ENCODE measurements at regions not wholly inside any gene's neighbourhood (a gene's known extent, or its start where the extent isn't known, plus 50 kb on each side); places are given as distances from the start of the nearest gene placed in this dataset.
A peak's percentile ranks its signal among the peaks of the same experiment; 100 is the strongest.

DNA sequence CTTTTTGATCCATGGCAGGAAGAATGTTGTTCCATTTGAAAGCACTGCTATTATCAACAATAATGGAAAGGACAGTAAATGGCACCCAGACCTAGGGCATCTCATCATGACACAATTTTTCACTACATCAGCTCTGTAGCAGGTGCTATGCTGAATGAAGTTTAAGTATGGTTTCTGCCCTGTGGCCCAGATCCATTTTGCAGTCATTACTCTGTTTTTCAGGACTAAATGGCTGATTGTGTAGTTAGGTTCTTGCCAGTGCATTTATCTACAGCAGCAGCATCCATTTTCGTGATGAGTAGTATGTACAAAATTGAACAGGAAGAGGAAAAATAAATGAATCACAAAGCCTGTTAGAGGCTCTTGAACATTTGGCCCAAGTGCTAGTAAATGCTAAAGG is 270.5 kb upstream of the CD180 start:
- no peak for DNase-seq (ENCODE audit: low spot score)

DNA sequence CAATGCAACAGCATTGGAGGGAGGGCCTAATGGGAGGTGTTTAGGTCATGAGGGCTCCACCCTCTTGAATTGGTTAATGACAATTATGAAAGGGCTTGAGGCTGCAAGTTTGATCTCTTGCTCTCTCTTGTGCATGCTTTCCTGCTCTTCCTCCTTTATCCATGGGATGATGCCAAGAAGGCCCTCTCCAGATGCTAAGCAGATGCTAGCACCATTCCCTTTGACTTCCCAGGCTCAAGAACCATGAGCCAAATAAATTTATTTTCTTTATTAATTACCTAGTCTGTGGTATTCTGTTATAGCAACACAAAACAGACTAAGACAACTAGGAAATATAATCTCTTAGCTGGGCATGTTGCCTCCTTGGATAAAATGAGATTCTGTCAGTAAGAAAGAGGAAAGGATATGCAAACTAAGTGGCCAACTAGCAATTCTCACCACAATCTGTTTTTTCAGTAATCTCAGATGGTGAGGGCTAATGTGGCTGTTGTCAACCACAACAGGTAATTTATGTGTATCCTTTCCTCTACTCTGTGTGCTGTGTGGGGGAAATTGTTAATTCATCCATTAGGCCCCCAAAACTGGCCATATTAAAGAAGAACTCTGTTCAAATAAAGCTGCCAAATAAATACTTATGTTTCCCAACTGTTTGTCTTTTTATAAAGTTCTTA is 269.1 kb upstream of the CD180 start:
- no peak for DNase-seq (ENCODE audit: low spot score)

DNA sequence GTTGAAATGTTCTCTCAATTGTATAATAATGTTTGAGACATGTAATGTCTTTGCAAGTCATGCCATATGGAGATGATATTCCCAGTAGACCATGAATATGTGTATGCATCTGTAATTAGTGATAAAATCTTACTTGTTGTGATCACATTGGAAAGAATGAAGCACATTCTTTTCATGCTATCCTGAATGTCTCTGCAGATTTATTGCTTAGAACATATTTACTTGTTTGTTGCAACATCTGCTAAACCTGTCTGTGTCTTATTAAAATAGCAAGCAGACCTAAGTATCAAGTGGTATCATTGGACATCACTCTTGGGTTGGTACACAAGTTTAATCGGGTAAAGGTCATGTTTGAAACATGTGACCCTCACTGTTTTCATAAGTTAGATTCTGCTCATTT is 265.5 kb upstream of the CD180 start:
- DNase-seq (ENCODE audit: low spot score), result no peak

DNA sequence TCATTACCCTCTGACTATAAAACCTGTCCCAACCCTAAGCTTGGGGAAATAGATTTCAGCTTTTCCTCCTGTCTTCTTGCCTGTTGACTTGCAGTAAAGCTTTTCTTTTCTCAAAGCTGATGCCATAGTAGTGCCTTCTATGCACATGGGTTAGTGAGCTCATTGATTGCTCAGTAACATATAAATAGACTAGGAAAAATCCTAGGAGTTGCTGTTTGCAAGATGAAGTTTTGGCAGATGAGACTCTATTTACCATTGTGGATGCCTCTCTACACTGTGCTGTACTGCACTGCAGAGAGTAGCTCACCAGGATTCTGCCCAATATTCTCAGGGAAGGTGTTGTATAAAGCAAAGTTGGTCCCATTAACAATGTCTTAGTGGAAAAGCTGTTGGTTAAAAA is 262.7 kb upstream of the CD180 start:
- DNase-seq (ENCODE audit: low spot score), result no peak

DNA sequence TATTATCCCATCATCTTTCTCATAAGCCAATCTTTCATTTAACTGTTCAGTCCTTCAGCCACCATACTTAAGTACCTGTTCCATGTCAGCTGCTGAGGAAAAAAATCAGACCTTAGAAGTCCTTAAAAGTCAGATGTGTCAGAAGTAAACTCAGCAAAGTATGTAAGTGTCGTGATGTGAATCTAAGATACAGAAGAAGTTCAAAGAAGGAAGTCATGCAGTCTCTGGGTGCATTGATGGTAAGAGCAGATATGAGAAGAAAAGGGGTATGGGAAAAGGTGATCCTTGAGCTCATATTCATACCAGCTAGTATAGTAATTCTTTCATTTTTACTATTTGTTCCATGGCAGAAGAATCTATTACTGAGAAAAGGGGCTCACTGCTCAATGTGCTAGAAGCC is 259.4 kb upstream of the CD180 start:
- DNase-seq (ENCODE audit: low spot score), result no peak

DNA sequence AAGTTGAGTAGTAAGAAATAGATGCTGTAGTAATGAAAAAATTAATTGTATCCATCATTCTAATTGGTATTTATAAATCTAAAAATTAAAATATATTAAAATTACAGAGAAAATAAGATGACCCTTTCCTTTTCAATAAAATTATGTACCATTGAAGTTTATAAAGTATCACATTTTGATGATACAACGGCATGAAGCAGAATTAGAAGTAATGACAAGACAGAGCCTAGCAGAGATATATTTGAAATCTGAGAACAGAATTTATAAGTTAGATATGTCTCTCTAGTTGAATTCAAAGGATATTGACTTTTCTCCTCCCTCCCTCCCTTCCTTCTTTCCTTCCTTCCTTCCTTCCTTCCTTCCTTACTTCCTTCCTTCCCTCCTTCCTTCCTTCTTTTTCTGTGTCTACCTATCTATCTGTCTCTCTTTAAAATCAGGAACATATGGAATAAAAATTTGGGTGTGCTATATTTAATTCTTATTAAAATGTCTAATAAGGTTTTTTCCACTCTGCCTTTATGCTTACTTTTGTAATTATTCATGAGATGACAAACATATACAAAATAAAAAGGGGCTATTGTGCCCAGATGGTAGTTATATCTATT is 258.5 kb upstream of the CD180 start:
- no peak for DNase-seq (ENCODE audit: low spot score)

DNA sequence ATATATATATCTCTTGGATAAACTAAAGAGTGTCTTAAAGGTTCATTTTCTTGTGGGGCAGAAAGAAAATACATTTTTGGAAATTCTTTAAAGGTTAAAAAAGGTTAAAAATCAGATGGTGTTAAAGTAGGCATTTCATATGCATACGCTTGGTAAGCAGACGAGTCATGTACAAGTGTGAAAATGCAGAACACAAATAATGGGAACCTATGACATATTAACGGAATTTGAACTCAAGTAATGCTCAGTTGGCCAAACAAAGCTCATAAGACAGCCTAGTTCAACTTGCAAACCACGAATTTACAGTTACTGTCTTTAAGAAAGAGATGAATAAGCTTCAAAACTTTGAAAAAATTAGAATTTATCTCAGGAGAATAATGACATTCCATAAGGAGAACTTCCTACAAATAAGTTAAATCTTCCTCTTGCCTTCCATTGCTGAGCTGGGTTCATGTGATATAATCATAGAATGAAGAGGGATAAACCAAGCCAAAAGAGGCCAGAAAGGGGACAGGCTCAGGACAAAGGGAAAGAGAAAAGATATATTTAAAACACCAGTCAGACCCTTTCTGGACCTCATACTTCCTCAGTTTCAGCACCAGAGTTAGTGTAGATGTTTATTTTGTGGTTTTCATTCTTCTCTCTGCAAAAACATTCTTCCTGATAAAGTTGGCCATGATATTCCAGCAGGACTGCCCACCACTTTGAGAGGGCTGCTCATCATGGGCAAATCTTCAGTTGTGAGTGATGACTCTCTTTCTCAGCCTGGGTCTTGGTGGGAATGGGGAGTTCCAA is 256.7 kb upstream of the CD180 start:
- DNase-seq (ENCODE audit: low spot score), result no peak

DNA sequence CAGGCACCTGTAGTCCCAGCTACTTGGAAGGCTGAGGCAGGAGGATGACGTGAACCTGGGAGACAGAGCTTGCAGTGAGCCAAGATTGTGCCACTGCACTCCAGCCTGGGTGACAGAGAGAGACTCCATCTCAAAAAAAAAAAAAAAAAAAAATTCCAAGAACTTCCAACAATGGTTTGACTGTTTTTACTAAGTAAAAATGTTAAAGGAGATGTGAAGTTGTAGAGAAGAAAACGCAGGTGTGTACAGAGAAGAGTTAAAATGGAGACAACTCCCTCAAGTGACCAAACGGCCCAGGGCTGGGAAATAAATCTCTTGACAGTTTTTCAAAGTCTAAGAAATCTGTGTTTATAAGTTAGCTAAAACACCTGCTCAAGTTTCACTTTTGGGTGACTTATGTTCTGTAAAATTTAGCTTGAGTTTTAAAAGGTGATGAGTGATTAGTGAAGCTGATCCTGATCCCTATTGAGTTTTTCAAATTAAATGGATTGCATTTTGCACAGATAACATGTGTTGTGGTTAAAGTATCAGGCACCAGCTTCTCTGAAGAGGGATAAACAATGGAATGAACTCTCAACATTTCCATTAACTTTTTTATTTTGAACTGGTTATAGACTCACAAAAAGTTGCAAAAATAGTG is 255.2 kb upstream of the CD180 start:
- DNase-seq (ENCODE audit: low spot score), result no peak

DNA sequence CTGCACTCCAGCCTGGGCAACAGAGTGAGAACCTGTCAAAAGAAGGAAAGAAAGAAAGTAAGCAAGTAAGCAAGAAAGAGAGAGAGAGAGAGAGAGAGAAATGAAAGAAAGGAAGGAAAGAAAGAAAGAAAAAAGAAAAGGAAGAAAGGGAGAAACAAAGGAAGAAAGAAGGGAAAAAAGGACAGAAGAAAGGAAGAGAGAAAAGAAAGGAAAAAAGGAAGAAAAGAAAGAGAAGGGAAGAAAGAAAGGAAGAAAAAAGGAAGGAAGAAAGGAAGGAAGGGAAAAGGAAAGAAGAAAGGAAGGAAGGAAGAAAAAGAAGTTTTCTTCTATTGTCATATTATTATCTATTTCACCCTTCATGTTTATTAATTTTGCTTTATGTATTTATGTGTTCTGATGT is 251.1 kb upstream of the CD180 start:
- no peak for DNase-seq (ENCODE audit: low spot score)

DNA sequence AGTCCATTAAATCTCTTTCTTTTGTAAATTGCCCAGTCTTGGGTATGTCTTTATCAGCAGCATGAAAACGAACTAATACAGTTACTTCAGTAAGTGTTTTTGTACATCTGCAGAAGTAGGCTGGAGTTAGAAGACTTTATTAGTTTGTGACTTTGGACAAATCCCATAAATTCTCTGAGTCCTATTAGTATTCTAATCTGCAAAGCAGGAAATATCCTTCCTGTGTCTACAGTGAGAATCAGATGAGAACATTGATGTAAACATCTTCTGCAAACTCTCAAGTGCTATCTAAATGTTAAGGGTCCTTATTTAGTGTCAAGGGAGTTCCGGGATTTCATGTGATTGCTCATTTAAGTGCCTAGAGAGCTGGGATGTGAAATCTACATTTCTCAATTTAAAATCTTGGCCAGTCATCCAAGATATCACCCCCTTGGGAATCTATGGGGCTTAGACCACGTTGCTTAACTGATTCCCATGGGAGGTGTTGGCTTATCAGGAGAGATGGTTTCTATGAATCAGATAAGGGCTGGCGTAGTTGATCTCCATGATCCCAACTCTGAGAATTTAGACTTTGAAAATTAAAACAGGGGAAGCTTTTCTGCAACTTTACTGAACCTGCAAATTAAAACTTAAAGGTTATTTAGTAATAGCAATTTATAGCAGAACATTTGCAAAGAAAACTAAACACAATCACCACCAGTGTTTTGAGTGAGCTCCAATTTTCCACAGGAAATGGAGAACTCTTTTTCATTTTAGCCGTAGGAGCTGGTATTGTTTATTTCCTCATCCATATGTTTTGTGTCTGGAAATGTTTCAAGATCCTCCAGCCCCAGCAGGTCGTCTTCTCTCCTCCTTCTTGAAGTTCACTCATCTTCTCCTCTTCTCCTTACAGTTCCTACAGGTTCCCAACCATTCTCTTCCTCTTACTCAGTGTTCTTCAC is 241.6 kb upstream of the CD180 start:
- DNase-seq (ENCODE audit: low spot score), result no peak

DNA sequence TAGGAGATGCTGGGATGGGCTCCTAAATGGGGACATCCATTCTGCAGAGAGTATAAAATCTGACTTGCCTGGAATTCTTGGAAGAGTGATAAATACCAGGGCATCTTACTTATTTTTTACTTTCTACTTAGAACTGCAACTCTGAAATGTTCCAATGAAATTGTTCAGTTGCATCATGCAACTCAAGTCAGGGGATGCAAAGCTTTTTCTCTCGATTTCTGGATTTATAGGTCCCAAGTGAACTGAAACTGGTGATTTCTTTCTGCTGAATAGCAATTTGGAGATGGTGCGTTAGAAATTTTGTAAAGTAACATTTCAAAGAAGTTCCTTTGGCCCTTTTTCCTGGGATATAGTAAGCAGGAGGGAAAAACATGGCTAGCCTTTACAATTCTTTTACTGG is 238.4 kb upstream of the CD180 start:
- no peak for DNase-seq (ENCODE audit: low spot score)

DNA sequence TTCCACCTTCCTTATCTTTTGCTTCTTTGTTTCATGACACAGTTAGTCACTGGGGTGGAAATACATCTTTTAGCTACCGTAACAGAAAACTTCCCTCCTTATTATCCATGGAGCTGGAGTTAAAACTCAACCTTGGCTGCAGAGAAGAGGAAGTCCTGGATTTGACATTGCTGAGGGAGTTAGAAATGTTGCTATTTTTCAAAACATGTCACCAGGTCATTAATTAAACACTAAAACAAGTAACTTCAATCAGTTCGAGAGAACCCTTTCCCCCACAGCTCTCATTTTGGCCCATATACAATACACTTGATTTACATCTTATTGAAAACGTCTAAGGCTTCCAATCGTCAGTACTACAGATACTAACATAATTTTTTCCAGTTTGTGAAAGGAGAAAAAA is 237.9 kb upstream of the CD180 start:
- DNase-seq (ENCODE audit: low spot score), result no peak

DNA sequence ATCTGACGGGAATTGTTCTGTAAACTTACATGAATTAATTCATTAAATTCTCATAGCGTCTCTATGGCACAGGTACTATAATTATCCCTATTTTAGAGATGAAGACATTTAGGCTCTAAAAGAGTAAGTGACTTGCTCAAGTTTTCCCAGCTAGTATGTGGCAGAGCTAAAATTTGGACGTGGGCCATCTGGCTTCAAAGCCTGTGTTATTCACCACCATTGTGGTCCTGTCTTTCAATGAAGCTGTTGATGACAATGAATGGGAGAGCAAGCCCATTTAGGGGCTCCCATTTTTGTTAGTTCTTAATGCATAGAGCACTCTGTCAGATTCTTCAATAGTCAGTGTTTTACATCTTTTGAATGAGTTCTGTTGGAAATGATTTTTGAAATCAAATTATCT is 236.0 kb upstream of the CD180 start:
- no peak for DNase-seq (ENCODE audit: low spot score)

DNA sequence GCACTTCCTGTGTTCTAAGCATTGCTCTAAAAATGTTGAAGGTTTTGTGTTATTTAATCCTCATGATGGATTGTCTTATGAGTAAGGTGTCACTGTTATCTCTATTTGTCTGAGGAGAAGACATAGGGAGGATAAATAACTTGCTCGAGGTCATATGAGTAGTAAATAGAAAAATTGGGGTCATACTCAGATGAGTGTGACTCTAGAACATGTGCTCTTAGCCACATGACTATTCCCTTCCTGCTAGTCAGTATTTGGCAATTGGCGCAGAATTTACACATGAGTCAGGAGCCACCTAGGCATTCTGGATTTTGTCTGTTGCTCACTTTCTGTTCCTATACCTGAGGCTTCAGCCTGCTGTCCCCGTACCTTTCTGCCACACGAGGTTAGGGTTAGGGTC is 234.6 kb upstream of the CD180 start:
- DNase-seq (ENCODE audit: low spot score), result peak; percentile 30

DNA sequence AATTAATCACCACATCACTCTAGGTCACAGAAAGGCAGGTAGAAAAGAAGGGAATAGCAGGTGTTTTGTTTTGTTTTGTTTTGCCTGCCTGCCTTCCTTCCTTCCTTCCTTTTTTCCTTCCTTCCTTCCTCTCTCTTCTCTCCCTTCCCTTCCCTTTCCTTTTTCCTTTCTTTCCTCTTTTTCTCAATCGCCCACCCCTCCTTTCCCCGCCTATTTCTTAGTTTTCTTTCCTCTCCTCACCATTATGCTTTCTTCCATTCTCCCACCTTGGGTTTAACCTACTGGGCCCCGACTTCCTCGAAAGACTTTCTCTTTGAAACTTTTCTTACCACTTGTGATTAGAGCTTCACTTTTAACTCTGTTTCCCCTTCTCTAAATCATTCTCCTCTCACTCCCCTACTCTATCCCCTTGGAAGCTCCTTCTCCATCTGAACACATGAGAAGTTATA is 231.3 kb upstream of the CD180 start:
- no peak for DNase-seq (ENCODE audit: low spot score)

DNA sequence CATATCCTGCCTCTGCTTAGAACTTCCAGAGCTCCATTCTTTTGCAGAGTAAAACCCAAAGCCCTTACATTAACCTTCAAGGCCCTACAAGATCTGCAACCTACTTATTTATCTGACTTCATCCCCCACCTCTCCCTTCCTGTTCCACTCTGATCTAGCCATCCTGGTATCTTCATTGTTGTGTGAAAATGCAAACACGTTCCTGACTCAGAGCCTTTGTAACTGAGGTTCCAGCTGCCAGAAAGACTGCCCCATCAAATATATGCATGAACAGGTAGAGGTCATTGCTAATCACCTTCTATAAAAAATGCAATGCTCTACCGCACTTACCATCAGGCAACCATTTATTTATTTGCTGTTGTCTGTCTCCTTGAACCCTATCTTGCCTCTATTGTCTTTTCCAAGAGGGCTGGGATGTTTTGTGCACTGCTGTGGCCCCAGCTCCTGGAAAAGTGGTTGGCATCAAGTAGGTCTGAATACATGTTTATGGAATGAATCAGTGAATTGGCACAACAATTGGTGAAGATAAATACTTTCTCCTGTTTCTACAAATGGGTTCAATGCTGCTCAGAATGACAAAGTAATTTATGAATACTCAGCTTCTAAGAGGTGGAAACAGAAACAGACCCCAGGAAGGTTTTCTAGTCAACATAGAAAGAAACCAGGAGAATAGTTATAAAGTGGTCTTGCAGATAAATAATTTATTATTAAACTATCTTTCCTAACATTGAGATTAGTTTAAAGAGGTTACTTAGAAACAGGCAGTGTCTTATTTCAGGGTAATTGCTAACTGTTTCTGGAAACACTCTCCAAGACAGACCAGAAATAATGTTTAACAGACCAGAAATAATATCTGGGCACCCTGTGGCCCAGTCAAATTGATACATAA is 230.6 kb upstream of the CD180 start:
- peak; percentile 91 for DNase-seq (ENCODE audit: low spot score)

DNA sequence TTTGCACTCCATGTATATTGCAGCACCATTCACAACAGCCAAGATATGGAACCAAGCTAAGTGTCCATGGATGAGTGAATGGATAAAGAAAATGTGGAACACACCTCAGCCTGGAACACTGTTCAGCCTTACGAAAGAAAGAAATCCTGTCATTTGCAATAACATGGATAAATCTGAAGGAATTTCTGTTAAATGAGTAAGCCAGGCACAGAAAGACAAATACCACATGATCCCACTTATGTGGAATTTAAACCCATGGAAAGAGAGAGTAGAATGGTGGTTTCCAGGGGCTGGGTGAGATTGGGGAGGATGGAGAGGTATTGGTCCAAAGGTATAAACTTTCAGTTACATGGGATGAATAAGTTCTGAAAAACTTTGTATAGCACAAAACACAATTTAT is 228.9 kb upstream of the CD180 start:
- DNase-seq (ENCODE audit: low spot score), result peak; percentile 72

DNA sequence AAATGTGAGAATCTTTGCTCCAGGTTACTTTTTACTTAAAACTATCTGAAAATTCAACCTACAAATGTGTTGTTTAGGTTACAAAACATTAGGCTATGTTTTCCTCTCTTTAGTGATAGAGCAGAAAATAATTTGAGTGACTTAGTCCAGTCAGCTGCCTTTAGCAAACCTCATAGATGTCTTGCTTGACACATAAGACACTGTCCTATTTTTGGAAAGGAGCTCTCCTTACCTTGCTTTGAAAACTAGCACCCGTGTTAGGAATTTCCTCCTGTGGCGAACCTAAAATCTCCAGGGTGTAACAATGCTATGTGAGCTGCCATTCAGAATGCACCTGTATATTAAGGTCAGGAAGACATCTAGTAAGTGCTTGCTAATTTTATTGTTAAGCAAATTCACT is 221.2 kb upstream of the CD180 start:
- no peak for DNase-seq (ENCODE audit: low spot score)

DNA sequence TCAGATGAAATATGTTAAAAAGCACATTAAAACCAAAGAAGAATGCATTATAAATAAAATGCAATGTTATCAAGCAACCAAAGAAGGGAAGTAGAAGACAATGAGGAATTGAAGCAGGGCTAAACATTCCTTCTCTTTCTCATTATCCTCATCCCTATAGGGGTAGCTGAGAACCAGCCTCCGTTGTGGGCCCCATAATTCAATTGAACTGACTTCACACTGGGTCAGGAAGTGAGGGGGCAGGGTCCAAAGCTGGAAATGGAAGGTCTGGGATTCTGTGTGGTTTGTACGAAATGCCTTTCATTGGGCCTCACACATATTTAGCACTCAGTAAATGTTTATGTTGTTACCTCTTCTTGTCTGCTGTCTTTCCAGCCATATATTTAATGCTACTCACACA is 220.4 kb upstream of the CD180 start:
- DNase-seq (ENCODE audit: low spot score), result no peak

DNA sequence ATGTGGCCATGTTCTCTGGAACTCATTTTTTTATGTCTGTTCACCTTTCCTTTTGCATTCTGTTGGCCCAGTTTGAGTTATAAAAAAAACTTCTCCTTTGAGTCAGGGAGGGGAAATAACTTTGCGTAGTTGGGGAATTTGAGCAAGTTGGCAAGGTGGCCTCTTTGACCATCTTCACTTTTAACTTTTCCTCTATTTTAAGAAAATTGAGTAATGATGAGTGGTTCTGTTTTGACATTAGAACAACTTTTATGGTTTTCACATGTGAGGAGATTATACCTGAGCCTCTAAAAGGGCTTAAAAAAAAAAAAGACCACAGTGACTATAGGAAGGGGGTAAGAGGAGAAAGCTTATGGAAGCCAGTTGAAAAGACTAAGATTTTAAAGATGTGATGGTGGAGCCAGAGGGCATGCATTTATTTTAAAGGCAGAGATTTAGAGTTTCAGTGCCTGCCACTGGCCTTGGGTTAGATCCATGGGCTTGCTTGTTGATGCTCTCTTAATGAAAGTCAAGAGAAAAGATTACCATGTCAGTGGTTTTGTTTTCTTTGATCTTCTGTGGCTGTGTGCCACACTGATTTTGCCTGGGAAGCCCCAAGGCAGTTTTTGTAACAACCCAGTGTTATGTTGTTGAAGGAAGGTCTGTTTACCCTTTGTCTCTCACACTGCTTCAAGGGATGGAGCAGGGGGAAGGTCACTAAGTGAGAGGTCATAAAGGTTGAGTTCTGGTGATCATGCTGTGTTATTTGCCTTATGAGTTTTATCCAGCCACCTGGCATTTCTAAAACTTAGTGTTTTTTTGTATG is 219.7 kb upstream of the CD180 start:
- DNase-seq (ENCODE audit: low spot score), result no peak

Measured in kidney tubule cell (primary cell).